Erythroblast (primary cell): ENCODE measurements at regions not wholly inside any gene's neighbourhood (a gene's known extent, or its start where the extent isn't known, plus 50 kb on each side); places are given as distances from the start of the nearest gene placed in this dataset.
"Not testable (repeated sequence)": the region's sequence is repeated elsewhere in the genome, so short reads cannot be mapped to it uniquely, and the experiment has no call there.

Source experiments
- GATA1 ChIP-seq: IDR thresholded peaks from 2 replicates; pipeline ENCODE4 v1.6.1; 2011; ENCODE audit warnings: low read depth, mild to moderate bottlenecking, control low read depth, low read length, moderate library complexity
- POLR2A ChIP-seq: IDR thresholded peaks from 2 replicates; pipeline ENCODE4 v1.6.1; 2011; ENCODE audit warnings: mild to moderate bottlenecking, low read length

DNA sequence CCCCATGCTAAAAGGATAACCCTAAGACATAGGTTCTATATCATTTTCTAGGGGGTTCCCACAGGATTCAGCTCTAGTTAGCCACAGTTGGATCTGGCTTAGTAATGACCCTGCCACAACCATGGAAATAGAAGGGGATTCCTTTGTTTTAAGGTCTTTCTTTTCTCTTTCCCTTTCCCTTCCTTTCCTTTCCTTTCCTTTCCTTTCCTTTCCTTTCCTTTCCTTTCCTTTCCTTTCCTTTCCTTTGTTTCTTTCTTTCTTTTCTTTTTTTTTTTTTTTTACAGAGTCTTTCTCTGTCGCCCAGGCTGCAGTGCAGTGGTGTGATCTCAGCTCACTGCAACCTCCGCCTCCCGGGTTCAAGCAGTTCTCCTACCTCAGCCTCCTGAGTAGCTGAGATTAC lies 173.9 kb downstream of the UQCRFS1 start:
- not testable (repeated sequence) for TF ChIP-seq POLR2A, GATA1
